HEK293T (cell line): ENCODE measurements at regions not wholly inside any gene's neighbourhood (a gene's known extent, or its start where the extent isn't known, plus 50 kb on each side); places are given as distances from the start of the nearest gene placed in this dataset.
"Not testable (repeated sequence)": the region's sequence is repeated elsewhere in the genome, so short reads cannot be mapped to it uniquely, and the experiment has no call there.

Experiments used
- CTCF ChIA-PET: fragments of 350-600 bp; formaldehyde crosslinking; extraction: SDS; loops from one replicate; lab custom pipeline; 2021; ENCODE audit warnings: antibody characterized with exemption, inconsistent platforms; lab: Yijun Ruan, JAX
- POLR2A ChIA-PET: fragments of 350-600 bp; formaldehyde crosslinking; extraction: SDS; loops from one replicate; lab custom pipeline; 2020; ENCODE audit warnings: antibody characterized with exemption, inconsistent platforms; lab: Yijun Ruan, JAX
- DNase-seq: peaks from one replicate; pipeline ENCODE4 v3.0.0; 2012; ENCODE audit warnings: mixed read lengths; ENCODE audit errors: extremely low spot score
- ARNT ChIP-seq: fragments of 450-650 bp; IDR thresholded peaks from 2 replicates; pipeline ENCODE4 v1.6.1; 2017; ENCODE audit warnings: mild to moderate bottlenecking
- BHLHE40 ChIP-seq: fragments of 450-650 bp; IDR thresholded peaks from 2 replicates; pipeline ENCODE4 v1.6.1; 2016; ENCODE audit warnings: mild to moderate bottlenecking, moderate library complexity, borderline replicate concordance
- CTBP1 ChIP-seq: fragments of 450-650 bp; IDR thresholded peaks from 2 replicates; pipeline ENCODE4 v1.6.1; 2016; ENCODE audit warnings: borderline replicate concordance
- ELF4 ChIP-seq: fragments of 450-650 bp; IDR thresholded peaks from 2 replicates; pipeline ENCODE4 v1.6.1; 2017; ENCODE audit warnings: antibody characterized with exemption
- FOXA1 ChIP-seq: fragments of 450-650 bp; IDR thresholded peaks from 2 replicates; pipeline ENCODE4 v1.6.1; 2016; ENCODE audit warnings: mild to moderate bottlenecking
- FOXK2 ChIP-seq: fragments of 450-650 bp; IDR thresholded peaks from 2 replicates; pipeline ENCODE4 v1.6.1; 2016; ENCODE audit warnings: mild to moderate bottlenecking
- FOXM1 ChIP-seq: fragments of 450-650 bp; IDR thresholded peaks from 2 replicates; pipeline ENCODE4 v1.6.1; 2017; ENCODE audit warnings: mild to moderate bottlenecking, borderline replicate concordance
- HDGF ChIP-seq: fragments of 450-650 bp; IDR thresholded peaks from 2 replicates; pipeline ENCODE4 v1.6.1; 2017; ENCODE audit warnings: antibody characterized with exemption, borderline replicate concordance
- L3MBTL2 ChIP-seq: fragments of 450-650 bp; conservative IDR thresholded peaks from 2 replicates; pipeline ENCODE4 v1.6.1; 2016; ENCODE audit warnings: mild to moderate bottlenecking
- LEF1 ChIP-seq: fragments of 450-650 bp; IDR thresholded peaks from 2 replicates; pipeline ENCODE4 v1.6.1; 2017; ENCODE audit warnings: mild to moderate bottlenecking, borderline replicate concordance
- NFRKB ChIP-seq: fragments of 450-650 bp; IDR thresholded peaks from 2 replicates; pipeline ENCODE4 v1.6.1; 2016; ENCODE audit warnings: mild to moderate bottlenecking, moderate library complexity
- PKNOX1 ChIP-seq: fragments of 450-650 bp; IDR thresholded peaks from 2 replicates; pipeline ENCODE4 v1.6.1; 2016
- SP1 ChIP-seq: fragments of 450-650 bp; IDR thresholded peaks from 2 replicates; pipeline ENCODE4 v1.6.1; 2017
- SUZ12 ChIP-seq: fragments of 450-650 bp; IDR thresholded peaks from 2 replicates; pipeline ENCODE4 v1.6.1; 2016; ENCODE audit warnings: mild to moderate bottlenecking
- TARDBP ChIP-seq: fragments of 450-650 bp; IDR thresholded peaks from 2 replicates; pipeline ENCODE4 v1.6.1; 2016
- ZNF384 ChIP-seq: fragments of 450-650 bp; IDR thresholded peaks from 2 replicates; pipeline ENCODE4 v1.6.1; 2016

GRCh38 chr4:146058531-146058930 lies 117.0 kb upstream of the LSM6 start:
- CTCF ChIA-PET, result no interaction called here

GRCh38 chr4:146054676-146055075 lies 116.1 kb upstream of the ZNF827 start:
- ChIA-PET POLR2A (no interaction called here), CTCF (no interaction called here)
- no peak for DNase-seq
- no peak for TF ChIP-seq TARDBP
- TF ChIP-seq ARNT, result no peak
- TF ChIP-seq CTBP1, result no peak
- no peak for TF ChIP-seq BHLHE40
- TF ChIP-seq NFRKB, result no peak
- no peak for TF ChIP-seq SUZ12
- TF ChIP-seq LEF1, result no peak
- TF ChIP-seq FOXM1, result no peak

More at GRCh38 chr4:146058531-146058930, 117.0 kb upstream of the LSM6 start:
- TF ChIP-seq HDGF, result no peak
- TF ChIP-seq FOXM1, result no peak
- no peak for TF ChIP-seq PKNOX1
- TF ChIP-seq SUZ12, result no peak
- no peak for TF ChIP-seq L3MBTL2
- no peak for TF ChIP-seq SP1
- TF ChIP-seq FOXK2, result no peak
- no peak for TF ChIP-seq ELF4
- TF ChIP-seq FOXA1, result no peak
- TF ChIP-seq LEF1, result no peak
- no peak for DNase-seq
- POLR2A ChIA-PET, result no interaction called here

- no peak for DNase-seq
- POLR2A ChIA-PET, result no interaction called here
- CTCF ChIA-PET, result no interaction called here
- TF ChIP-seq ARNT, result no peak
- TF ChIP-seq FOXM1, result no peak
- no peak for TF ChIP-seq FOXK2
Measured at GRCh38 chr4:146053891-146054290, 115.3 kb upstream of the ZNF827 start.

- CTCF ChIA-PET, result interaction anchor here (0.6 kb wide), 1 partner anchor 15 kb away, joined by 4 read pairs; no protein-coding TSS in a partner anchor
- POLR2A ChIA-PET, result no interaction called here
- TF ChIP-seq PKNOX1 (no peak), ELF4 (no peak), LEF1 (no peak), HDGF (no peak), CTBP1 (no peak), FOXK2 (no peak), TARDBP (no peak), SUZ12 (no peak)
- DNase-seq, result no peak
Measured at GRCh38 chr4:146051728-146052391, 113.2 kb upstream of the ZNF827 start.

GRCh38 chr4:146051223-146051622 lies 112.6 kb upstream of the ZNF827 start:
- TF ChIP-seq SUZ12 (no peak), TARDBP (no peak), ARNT (no peak), LEF1 (no peak)
- DNase-seq, result no peak
- CTCF ChIA-PET, result interaction anchor here (0.6 to 1.4 kb wide), 2 partner anchors 44 to 241 kb away, joined by 3 to 4 read pairs; no protein-coding TSS in a partner anchor
- POLR2A ChIA-PET, result no interaction called here

GRCh38 chr4:146049802-146050201 lies 111.2 kb upstream of the ZNF827 start:
- TF ChIP-seq ARNT (no peak), HDGF (no peak), NFRKB (no peak), ZNF384 (no peak)

GRCh38 chr4:146047768-146048167 lies 109.1 kb upstream of the ZNF827 start:
- CTCF ChIA-PET, DNase-seq, POLR2A ChIA-PET: not testable (repeated sequence)

More at GRCh38 chr4:146049802-146050201, 111.2 kb upstream of the ZNF827 start:
- ChIA-PET CTCF (interaction anchor here (1.4 kb wide), 1 partner anchor 46 kb away, joined by 4 read pairs; no protein-coding TSS in a partner anchor), POLR2A (no interaction called here)
- no peak for DNase-seq
